GM12878 (cell line): ENCODE measurements at regions not wholly inside any gene's neighbourhood (a gene's known extent, or its start where the extent isn't known, plus 50 kb on each side); places are given as distances from the start of the nearest gene placed in this dataset.

Source experiments
- ATAC-seq: fragments of 200-7000 bp; cut with Tn5 transposase; 3 replicates; pipeline ENCODE4 v1.9.1; 2020; ENCODE audit warnings: mild to moderate bottlenecking, moderate library complexity
- BruUV-seq: library from RNA; stranded (reverse); fragments of 400-500 nt; replicated peaks from 2 replicates; lab custom pipeline; 2021; lab: Mats Ljungman, UMichigan
- CTCF ChIA-PET: fragments of 300-600 bp; sonication (Branson Sonifier 250); formaldehyde crosslinking; extraction: SDS; loops from one replicate; lab custom pipeline; 2021; ENCODE audit warnings: inconsistent platforms; lab: Yijun Ruan, JAX
- POLR2A ChIA-PET: fragments of 350-600 bp; formaldehyde crosslinking; extraction: SDS; loops from one replicate; lab custom pipeline; 2021; ENCODE audit warnings: inconsistent platforms; lab: Charles Lee
- RAD21 ChIA-PET: fragments of 300-600 bp; sonication (Branson Sonifier 250); formaldehyde crosslinking; loops from one replicate; lab custom pipeline; 2023; ENCODE audit warnings: antibody characterized with exemption; ENCODE audit not compliant: unreplicated experiment; lab: Charles Lee
- SMC1A ChIA-PET: fragments of 300-600 bp; sonication (Branson Sonifier 250); formaldehyde crosslinking; loops from one replicate; lab custom pipeline; 2023; ENCODE audit not compliant: unreplicated experiment, uncharacterized antibody; lab: Charles Lee
- DNase-seq: peaks from one replicate; pipeline ENCODE4 v3.0.0-alpha.2; 2011; ENCODE audit warnings: low read depth, low spot score
- FAIRE-seq: peaks from 3 replicates; lab custom pipeline; 2011; peaks lifted over from hg19 to GRCh38; lab: Jason Lieb, UNC
- H2AFZ ChIP-seq: 2 replicates; pipeline ENCODE4 v1.6.0; 2011; ENCODE audit warnings: low read depth, low read length, control low read depth; ENCODE audit not compliant: control insufficient read depth
- H3K27ac ChIP-seq: 2 replicates; pipeline ENCODE4 v1.5.1; 2011; ENCODE audit warnings: control low read depth; ENCODE audit not compliant: control insufficient read depth, insufficient read depth
- H3K27me3 ChIP-seq, 2 experiments: replicated peaks in 1 of 2; 2 replicates each; pipeline versions ENCODE4 v1.6.0 to v1.6.1; 2011; ENCODE audit warnings: low read length in 1 of 2; ENCODE audit not compliant: control insufficient read depth in 2 of 2, insufficient read depth in 2 of 2
- H3K36me3 ChIP-seq, 2 experiments: 2 replicates each; pipeline ENCODE4 v1.5.1; 2011; ENCODE audit warnings: low read length in 1 of 2; ENCODE audit not compliant: control insufficient read depth in 2 of 2, insufficient read depth in 2 of 2
- H3K4me1 ChIP-seq: 2 replicates; pipeline ENCODE4 v1.6.1; 2011; ENCODE audit warnings: mild to moderate bottlenecking, low read length, moderate library complexity, mixed read lengths; ENCODE audit not compliant: control insufficient read depth, insufficient read depth
- H3K4me2 ChIP-seq: 2 replicates; pipeline ENCODE4 v1.6.0; 2011; ENCODE audit warnings: control low read depth; ENCODE audit not compliant: control insufficient read depth, insufficient read depth
- H3K4me3 ChIP-seq: fragments of 200-600 bp; sonication (generic); 2 replicates; pipeline ENCODE4 v1.5.1; 2016
- H3K79me2 ChIP-seq: 2 replicates; pipeline ENCODE4 v1.6.0; 2011; ENCODE audit warnings: low read length; ENCODE audit not compliant: control insufficient read depth, insufficient read depth
- H3K9ac ChIP-seq: 2 replicates; pipeline ENCODE4 v1.8.0; 2011; ENCODE audit warnings: low read length, control low read depth, mixed read lengths; ENCODE audit not compliant: control insufficient read depth, insufficient read depth
- H3K9me3 ChIP-seq: replicated peaks from 3 replicates; pipeline ENCODE4 v1.5.1; 2011; ENCODE audit warnings: mild to moderate bottlenecking, low read length; ENCODE audit not compliant: control insufficient read depth, insufficient read depth
- H4K20me1 ChIP-seq: 2 replicates; pipeline ENCODE4 v1.6.0; 2011; ENCODE audit not compliant: control insufficient read depth, insufficient read depth
- BMI1 ChIP-seq: fragments of 450-650 bp; IDR thresholded peaks from 2 replicates; pipeline ENCODE4 v1.6.1; 2016; ENCODE audit warnings: mild to moderate bottlenecking, moderate library complexity, borderline replicate concordance
- CBX5 ChIP-seq: sonication (generic); IDR thresholded peaks from 2 replicates; pipeline ENCODE4 v1.6.1; 2016; ENCODE audit warnings: low read depth, moderate library complexity, mild to moderate bottlenecking, inconsistent platforms
- CEBPZ ChIP-seq: fragments of 150-350 bp; IDR thresholded peaks from 2 replicates; pipeline ENCODE4 v1.6.1; 2016; ENCODE audit warnings: low read depth, low read length
- E2F4 ChIP-seq: IDR thresholded peaks from 2 replicates; pipeline ENCODE4 v1.6.1; 2012; ENCODE audit warnings: low read depth, low read length, improper control_type of control experiment
- ESRRA ChIP-seq: IDR thresholded peaks from 2 replicates; pipeline ENCODE4 v1.6.1; 2012; ENCODE audit warnings: mild to moderate bottlenecking, low read length, improper control_type of control experiment
- JUND ChIP-seq: IDR thresholded peaks from 2 replicates; pipeline ENCODE4 v1.6.1; 2012; ENCODE audit warnings: low read depth, mild to moderate bottlenecking, low read length, improper control_type of control experiment, moderate library complexity
- KLF5 ChIP-seq: fragments of 450-650 bp; IDR thresholded peaks from 2 replicates; pipeline ENCODE4 v1.6.1; 2014; ENCODE audit warnings: mild to moderate bottlenecking; ENCODE audit not compliant: partially characterized antibody
- MYC ChIP-seq: IDR thresholded peaks from 2 replicates; pipeline ENCODE4 v1.6.1; 2011; ENCODE audit warnings: mild to moderate bottlenecking, low read length, moderate library complexity, inconsistent platforms; ENCODE audit not compliant: insufficient read depth, insufficient replicate concordance, insufficient read length, severe bottlenecking
- NKRF ChIP-seq: fragments of 450-650 bp; conservative IDR thresholded peaks from 2 replicates; pipeline ENCODE4 v1.6.1; 2017; ENCODE audit warnings: mild to moderate bottlenecking, moderate library complexity
- RAD21 ChIP-seq: IDR thresholded peaks from 2 replicates; pipeline ENCODE4 v1.6.1; 2011; ENCODE audit warnings: mild to moderate bottlenecking, low read depth, low read length, moderate library complexity; ENCODE audit not compliant: insufficient read depth
- RELB ChIP-seq: fragments of 450-650 bp; IDR thresholded peaks from 2 replicates; pipeline ENCODE4 v1.6.1; 2017; ENCODE audit warnings: low read depth, mild to moderate bottlenecking, moderate library complexity
- YY1 ChIP-seq: IDR thresholded peaks from 2 replicates; pipeline ENCODE4 v1.6.1; 2011; ENCODE audit warnings: low read depth, mild to moderate bottlenecking, low read length
- ZBTB11 ChIP-seq: fragments of 450-650 bp; formaldehyde crosslinking; IDR thresholded peaks from 2 replicates; pipeline ENCODE4 v1.5.0; 2022; ENCODE audit warnings: mild to moderate bottlenecking, missing genetic modification characterization
- WGBS: methylation state at CpG from one replicate; pipeline ENCODE4 v1.1.6; 2016; ENCODE audit warnings: low lambda C conversion rate; ENCODE audit not compliant: insufficient replicate concordance, insufficient coverage; ENCODE audit errors: missing lambda C conversion rate; 5-methylcytosine and 5-hydroxymethylcytosine counted together
- in situ Hi-C: fragments of 300-500 bp; cut with MboI; formaldehyde crosslinking; loops from 9 replicates; pipeline ENCODE4 v1.14.3; 2018; ENCODE audit warnings: mixed read lengths
- intact Hi-C: fragments of 100-400 bp; cut with micrococcal nuclease; formaldehyde crosslinking; loops from one replicate; pipeline ENCODE4 v1.14.2; 2022; ENCODE audit not compliant: unreplicated experiment

GRCh38 chr1:79285667-79286066 is 279.1 kb upstream of the ADGRL4 start:
- Histone ChIP-seq H2AFZ (no peak overlapping the region), H3K36me3 (no peaks in the 10 kb centered on the region), H4K20me1 (no peaks in the 10 kb centered on the region), H3K79me2 (no peaks in the 10 kb centered on the region), H3K9me3 (no peaks in the 10 kb centered on the region), H3K4me1 (no peaks in the 10 kb centered on the region), H3K4me3 (no peak overlapping the region), H3K9ac (no peak overlapping the region), H3K27me3 (no peaks in the 10 kb centered on the region), H3K4me2 (no peak overlapping the region), H3K27ac (no peak overlapping the region)
- SMC1A ChIA-PET, result no interaction called here
- RAD21 ChIA-PET, result no interaction called here
- intact Hi-C loops (no loop called here), in situ Hi-C loops (no loop called here)
- WGBS, result 0% methylated on average over 2 of the region's 2 CpGs
- no TSS peak for BruUV-seq
- no peak for ATAC-seq
- POLR2A ChIA-PET, result no interaction called here
- CTCF ChIA-PET, result no interaction called here
- DNase-seq, result no peak
- FAIRE-seq, result no peak
- no peak for TF ChIP-seq JUND
- no peak for TF ChIP-seq RELB
- no peak for TF ChIP-seq CEBPZ
- TF ChIP-seq NKRF, result no peak
- TF ChIP-seq CBX5, result no peak
- TF ChIP-seq RAD21, result no peak
- TF ChIP-seq MYC, result no peak
- TF ChIP-seq E2F4, result no peak
- TF ChIP-seq ESRRA, result no peak
- TF ChIP-seq ZBTB11 (CRISPR knock-in tag), result no peak
- TF ChIP-seq BMI1, result no peak
- TF ChIP-seq KLF5, result no peak
- TF ChIP-seq YY1, result no peak
